Amniotic epithelial cell (primary cell): ENCODE measurements at regions not wholly inside any gene's neighbourhood (a gene's known extent, or its start where the extent isn't known, plus 50 kb on each side); places are given as distances from the start of the nearest gene placed in this dataset.

Experiments used
- DNase-seq: peaks from one replicate; pipeline ENCODE4 v3.0.0-alpha.2; 2010; ENCODE audit warnings: low read depth

GRCh38 chr9:129326061-129327005 is 148.3 kb upstream of the IER5L start:
- DNase-seq, result no peak

GRCh38 chr9:129324808-129325502 is 146.9 kb upstream of the IER5L start:
- no peak for DNase-seq

GRCh38 chr9:129323999-129324553 is 146.0 kb upstream of the IER5L start:
- no peak for DNase-seq

GRCh38 chr9:129323376-129323998 is 145.4 kb upstream of the IER5L start:
- DNase-seq, result no peak

GRCh38 chr9:129322641-129323375 is 144.7 kb upstream of the IER5L start:
- DNase-seq, result no peak

- DNase-seq, result no peak
Measured at GRCh38 chr9:129322022-129322621, 144.1 kb upstream of the IER5L start.

GRCh38 chr9:129321286-129322021 is 143.4 kb upstream of the IER5L start:
- DNase-seq, result no peak

- peak; percentile 88 for DNase-seq
Measured at GRCh38 chr9:129320575-129321285, 142.7 kb upstream of the IER5L start.

- DNase-seq, result no peak
Measured at GRCh38 chr9:129319938-129320481, 141.9 kb upstream of the IER5L start.

GRCh38 chr9:129319076-129319937 is 141.2 kb upstream of the IER5L start:
- DNase-seq, result no peak

- peak; percentile 39 for DNase-seq
Measured at GRCh38 chr9:129318121-129319075, 140.3 kb upstream of the IER5L start.

GRCh38 chr9:129317179-129318011 is 139.3 kb upstream of the IER5L start:
- peak; percentile 59 for DNase-seq

- DNase-seq, result no peak
Measured at GRCh38 chr9:129316281-129317030, 138.4 kb upstream of the IER5L start.

GRCh38 chr9:129313331-129313955 is 135.4 kb upstream of the IER5L start:
- DNase-seq, result no peak
